Panc1 (cell line): ENCODE measurements at regions not wholly inside any gene's neighbourhood (a gene's known extent, or its start where the extent isn't known, plus 50 kb on each side); places are given as distances from the start of the nearest gene placed in this dataset.

ENCODE experiments used
- POLR2AphosphoS5 ChIP-seq: IDR thresholded peaks from 2 replicates; pipeline ENCODE4 v1.6.1; 2012; ENCODE audit warnings: mild to moderate bottlenecking, low read depth, low read length, moderate library complexity
- TF ChIP-seq, protein P1 (sequence below): fragments of 450-650 bp; IDR thresholded peaks from 2 replicates; pipeline ENCODE4 v1.5.1; 2017; ENCODE audit warnings: mild to moderate bottlenecking

DNA sequence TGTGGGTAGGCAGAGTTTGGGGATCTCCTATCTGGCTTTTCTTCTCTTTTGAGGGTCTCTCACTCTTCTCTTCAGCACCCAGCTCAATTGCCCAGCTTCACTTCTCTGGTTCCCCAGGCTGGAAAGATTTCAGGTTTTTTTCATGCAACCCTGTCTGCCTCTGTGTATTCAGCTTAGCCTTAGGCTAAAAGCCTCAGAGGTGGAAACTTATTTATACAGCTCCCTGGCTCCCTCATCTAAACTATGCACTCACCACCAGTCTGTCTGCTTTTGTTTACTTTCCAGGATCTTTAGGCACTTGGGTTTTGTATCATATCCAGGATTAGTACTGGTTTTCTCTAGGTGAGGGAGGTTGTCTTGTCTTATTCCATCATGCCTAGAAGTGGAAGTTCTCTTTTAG lies 540.2 kb upstream of the TRPC7 start:
- no peak for TF ChIP-seq POLR2AphosphoS5
- TF ChIP-seq, protein P1, sequence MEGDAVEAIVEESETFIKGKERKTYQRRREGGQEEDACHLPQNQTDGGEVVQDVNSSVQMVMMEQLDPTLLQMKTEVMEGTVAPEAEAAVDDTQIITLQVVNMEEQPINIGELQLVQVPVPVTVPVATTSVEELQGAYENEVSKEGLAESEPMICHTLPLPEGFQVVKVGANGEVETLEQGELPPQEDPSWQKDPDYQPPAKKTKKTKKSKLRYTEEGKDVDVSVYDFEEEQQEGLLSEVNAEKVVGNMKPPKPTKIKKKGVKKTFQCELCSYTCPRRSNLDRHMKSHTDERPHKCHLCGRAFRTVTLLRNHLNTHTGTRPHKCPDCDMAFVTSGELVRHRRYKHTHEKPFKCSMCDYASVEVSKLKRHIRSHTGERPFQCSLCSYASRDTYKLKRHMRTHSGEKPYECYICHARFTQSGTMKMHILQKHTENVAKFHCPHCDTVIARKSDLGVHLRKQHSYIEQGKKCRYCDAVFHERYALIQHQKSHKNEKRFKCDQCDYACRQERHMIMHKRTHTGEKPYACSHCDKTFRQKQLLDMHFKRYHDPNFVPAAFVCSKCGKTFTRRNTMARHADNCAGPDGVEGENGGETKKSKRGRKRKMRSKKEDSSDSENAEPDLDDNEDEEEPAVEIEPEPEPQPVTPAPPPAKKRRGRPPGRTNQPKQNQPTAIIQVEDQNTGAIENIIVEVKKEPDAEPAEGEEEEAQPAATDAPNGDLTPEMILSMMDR: no peak
